IMR-90 (cell line): ENCODE measurements at regions not wholly inside any gene's neighbourhood (a gene's known extent, or its start where the extent isn't known, plus 50 kb on each side); places are given as distances from the start of the nearest gene placed in this dataset.

Source experiments
- ATAC-seq: fragments of 200-7000 bp; cut with Tn5 transposase; 2 replicates; pipeline ENCODE4 v1.9.1; 2020; ENCODE audit warnings: low read depth, mild to moderate bottlenecking, moderate library complexity
- BruUV-seq: library from RNA; stranded (reverse); fragments of 400-500 nt; replicated peaks from 2 replicates; lab custom pipeline; 2021; lab: Mats Ljungman, UMichigan
- CTCF ChIA-PET: fragments of 300-600 bp; formaldehyde crosslinking; extraction: SDS; loops from one replicate; lab custom pipeline; 2021; ENCODE audit warnings: antibody characterized with exemption; lab: Yijun Ruan, JAX
- POLR2A ChIA-PET: fragments of 300-600 bp; sonication (Branson Sonifier 250); formaldehyde crosslinking; loops from one replicate; lab custom pipeline; 2022; ENCODE audit warnings: antibody characterized with exemption; ENCODE audit not compliant: unreplicated experiment; lab: Charles Lee
- DNase-seq: peaks from one replicate; pipeline ENCODE4 v3.0.0; 2013
- H2AFZ ChIP-seq: replicated peaks from 2 replicates; pipeline ENCODE3; 2013; ENCODE audit warnings: low read length, mild to moderate bottlenecking; ENCODE audit not compliant: poor library complexity
- H2AK5ac ChIP-seq: 2 replicates; pipeline ENCODE4 v1.6.1; 2013; ENCODE audit warnings: low read depth, low read length, inconsistent platforms
- H2AK9ac ChIP-seq: replicated peaks from 2 replicates; pipeline ENCODE3; 2013; ENCODE audit warnings: mild to moderate bottlenecking, low read depth, low read length, moderate library complexity; ENCODE audit not compliant: poor library complexity
- H2BK120ac ChIP-seq: 2 replicates; pipeline ENCODE4 v1.6.1; 2013; ENCODE audit warnings: low read depth, low read length, inconsistent platforms
- H2BK15ac ChIP-seq: 3 replicates; pipeline ENCODE4 v1.6.1; 2013; ENCODE audit warnings: low read depth, low read length, inconsistent platforms
- H2BK20ac ChIP-seq: 2 replicates; pipeline ENCODE4 v1.6.1; 2013; ENCODE audit warnings: low read depth, mild to moderate bottlenecking, inconsistent platforms, low read length, moderate library complexity
- H2BK5ac ChIP-seq: 2 replicates; pipeline ENCODE4 v1.6.1; 2013; ENCODE audit warnings: mild to moderate bottlenecking, low read depth, low read length, inconsistent platforms; ENCODE audit not compliant: poor library complexity, severe bottlenecking
- H3K14ac ChIP-seq: replicated peaks from 2 replicates; pipeline ENCODE4 v1.6.1; 2013; ENCODE audit warnings: low read depth, low read length, inconsistent platforms
- H3K18ac ChIP-seq: 2 replicates; pipeline ENCODE4 v1.6.1; 2013; ENCODE audit warnings: low read depth, low read length, control low read depth
- H3K23ac ChIP-seq: 2 replicates; pipeline ENCODE4 v1.6.1; 2013; ENCODE audit warnings: low read depth, low read length, inconsistent platforms
- H3K27ac ChIP-seq: 2 replicates; pipeline ENCODE4 v1.5.1; 2013; ENCODE audit warnings: mild to moderate bottlenecking, control low read depth, low read length; ENCODE audit not compliant: insufficient read depth
- H3K27me3 ChIP-seq: 2 replicates; pipeline ENCODE4 v1.6.1; 2013; ENCODE audit warnings: low read length; ENCODE audit not compliant: control insufficient read depth, insufficient read depth
- H3K36me3 ChIP-seq: 2 replicates; pipeline ENCODE4 v1.6.1; 2013; ENCODE audit warnings: low read length, mixed read lengths; ENCODE audit not compliant: control insufficient read depth, insufficient read depth
- H3K4ac ChIP-seq: 2 replicates; pipeline ENCODE4 v1.6.1; 2013; ENCODE audit warnings: low read depth, low read length, inconsistent platforms
- H3K4me1 ChIP-seq: 2 replicates; pipeline ENCODE4 v1.6.1; 2013; ENCODE audit warnings: low read length, mixed read lengths; ENCODE audit not compliant: control insufficient read depth, insufficient read depth
- H3K4me2 ChIP-seq: 2 replicates; pipeline ENCODE4 v1.6.1; 2013; ENCODE audit warnings: low read depth, mild to moderate bottlenecking, control low read depth, low read length, moderate library complexity
- H3K4me3 ChIP-seq: 2 replicates; pipeline ENCODE4 v1.5.1; 2013; ENCODE audit warnings: low read depth, mild to moderate bottlenecking, control low read depth, low read length, moderate library complexity; ENCODE audit not compliant: insufficient read depth
- H3K56ac ChIP-seq: 2 replicates; pipeline ENCODE4 v1.6.1; 2013; ENCODE audit warnings: low read length, inconsistent platforms; ENCODE audit not compliant: insufficient read depth; ENCODE audit errors: extremely low read depth
- H3K79me1 ChIP-seq, 2 experiments: 2 replicates each; pipeline ENCODE4 v1.6.1; 2013; ENCODE audit warnings: low read length in 2 of 2, inconsistent platforms in 1 of 2, low read depth in 1 of 2
- H3K9ac ChIP-seq: 2 replicates; pipeline ENCODE4 v1.6.1; 2013; ENCODE audit warnings: low read depth, low read length, control low read depth
- H3K9me1 ChIP-seq: 2 replicates; pipeline ENCODE4 v1.6.1; 2013; ENCODE audit warnings: low read length, inconsistent platforms; ENCODE audit not compliant: insufficient read depth
- H3K9me3 ChIP-seq: 2 replicates; pipeline ENCODE4 v1.6.1; 2013; ENCODE audit warnings: low read length; ENCODE audit not compliant: control insufficient read depth, insufficient read depth
- H4K20me1 ChIP-seq: 2 replicates; pipeline ENCODE4 v1.6.1; 2013; ENCODE audit warnings: low read length, inconsistent platforms; ENCODE audit not compliant: insufficient read depth
- H4K5ac ChIP-seq: 2 replicates; pipeline ENCODE4 v1.6.1; 2013; ENCODE audit warnings: mild to moderate bottlenecking, low read depth, low read length, control low read depth
- H4K8ac ChIP-seq, 2 experiments: 2 replicates each; pipeline ENCODE4 v1.6.1; 2013; ENCODE audit warnings: low read depth in 2 of 2, low read length in 2 of 2, control low read depth in 1 of 2, inconsistent platforms in 1 of 2
- H4K91ac ChIP-seq: 2 replicates; pipeline ENCODE4 v1.6.1; 2013; ENCODE audit warnings: low read depth, low read length, inconsistent platforms; ENCODE audit not compliant: insufficient read depth
- CTCF ChIP-seq: conservative IDR thresholded peaks from 2 replicates; pipeline ENCODE4 v1.5.1; 2012; ENCODE audit warnings: mild to moderate bottlenecking, low read depth, low read length, improper control_type of control experiment
- MAFK ChIP-seq: IDR thresholded peaks from 2 replicates; pipeline ENCODE4 v1.6.1; 2012; ENCODE audit warnings: low read depth, low read length, improper control_type of control experiment
- MAZ ChIP-seq: IDR thresholded peaks from 2 replicates; pipeline ENCODE4 v1.6.1; 2012; ENCODE audit warnings: low read depth, mild to moderate bottlenecking, low read length, improper control_type of control experiment, moderate library complexity, borderline replicate concordance
- WGBS, 2 experiments: methylation state at CpG; one replicate each; pipeline versions ENCODE4 v1.1.5 to v1.1.7; 2013; ENCODE audit warnings: missing lambda C conversion rate in 2 of 2; ENCODE audit not compliant: insufficient read length in 1 of 2; ENCODE audit errors: extremely low coverage in 2 of 2; 5-methylcytosine and 5-hydroxymethylcytosine counted together
- dilution Hi-C: fragments of 300-500 bp; cut with HindIII; formaldehyde crosslinking; loops from one replicate; pipeline ENCODE4 v1.14.3; 2018; ENCODE audit warnings: low sequenced_read_pairs; ENCODE audit not compliant: unreplicated experiment
- in situ Hi-C: fragments of 300-500 bp; cut with MboI; formaldehyde crosslinking; loops from 3 replicates; pipeline ENCODE4 v1.14.3; 2019; ENCODE audit warnings: low sequenced_read_pairs, inconsistent platforms, mixed read lengths
- intact Hi-C: fragments of 100-400 bp; cut with micrococcal nuclease; formaldehyde crosslinking; loops from 2 replicates; pipeline ENCODE4 v1.10.0; 2022

- H2BK15ac ChIP-seq, result no peak overlapping the region
- 100% methylated on average over 1 of the region's 2 CpGs; no CpG with 5 or more reads in 1 of the 2 experiments for WGBS, 2 experiments
- ATAC-seq, result no peak
- dilution Hi-C loops (no loop called here), intact Hi-C loops (no loop called here), in situ Hi-C loops (no loop called here)
- no peaks in the 10 kb centered on the region for H4K20me1 ChIP-seq
- H3K23ac ChIP-seq, result no peak overlapping the region
- no peak for TF ChIP-seq MAZ
- no peak for TF ChIP-seq MAFK
- no peak for TF ChIP-seq CTCF
- no peaks in the 10 kb centered on the region for H3K9me1 ChIP-seq
- no peak overlapping the region for H3K18ac ChIP-seq
- H3K4ac ChIP-seq, result no peak overlapping the region
- H3K79me1 ChIP-seq, result no peaks in the 10 kb centered on the region
- H3K14ac ChIP-seq, result no peak overlapping the region
- no peak overlapping the region for H2BK120ac ChIP-seq
- no peak overlapping the region for H3K27ac ChIP-seq
- no peak overlapping the region for H3K4me3 ChIP-seq
- no peaks in the 10 kb centered on the region for H3K4me1 ChIP-seq
- H3K56ac ChIP-seq, result no peak overlapping the region
- H3K4me2 ChIP-seq, result no peak overlapping the region
- H2BK20ac ChIP-seq, result no peak overlapping the region
- H4K8ac ChIP-seq, result no peak overlapping the region
- ChIA-PET POLR2A (no interaction called here), CTCF (no interaction called here)
- no peaks in the 10 kb centered on the region for H3K27me3 ChIP-seq
- no peaks in the 10 kb centered on the region for H3K9me3 ChIP-seq
- no peak overlapping the region for H3K9ac ChIP-seq
- no peak overlapping the region for H4K91ac ChIP-seq
- DNase-seq, result no peak
- BruUV-seq, result no TSS peak
- no peaks in the 10 kb centered on the region for H3K36me3 ChIP-seq
- H2AK5ac ChIP-seq, result no peak overlapping the region
- no peak overlapping the region for H2AFZ ChIP-seq
- no peak overlapping the region for H2AK9ac ChIP-seq
- no peak overlapping the region for H2BK5ac ChIP-seq
- H4K5ac ChIP-seq, result no peak overlapping the region
These were observed 773.1 kb downstream of the USP25 start for GRCh38 chr21:16502897-16503296.
